ENCODE measurements at regions not wholly inside any gene's neighbourhood (a gene's known extent, or its start where the extent isn't known, plus 50 kb on each side); places are given as distances from the start of the nearest gene placed in this dataset.
"Not testable (repeated sequence)": the region's sequence is repeated elsewhere in the genome, so short reads cannot be mapped to it uniquely, and the experiment has no call there.

- not testable (repeated sequence) for TF ChIP-seq POLR2A, CTCF (IDR thresholded peaks at IDR 0.05)
Measured at GRCh38 chr15:68496751-68497150, 64.8 kb upstream of the ITGA11 start.

Data from thyroid gland (tissue), 4 donors.